ENCODE measurements at regions not wholly inside any gene's neighbourhood (a gene's known extent, or its start where the extent isn't known, plus 50 kb on each side); places are given as distances from the start of the nearest gene placed in this dataset.

DNA sequence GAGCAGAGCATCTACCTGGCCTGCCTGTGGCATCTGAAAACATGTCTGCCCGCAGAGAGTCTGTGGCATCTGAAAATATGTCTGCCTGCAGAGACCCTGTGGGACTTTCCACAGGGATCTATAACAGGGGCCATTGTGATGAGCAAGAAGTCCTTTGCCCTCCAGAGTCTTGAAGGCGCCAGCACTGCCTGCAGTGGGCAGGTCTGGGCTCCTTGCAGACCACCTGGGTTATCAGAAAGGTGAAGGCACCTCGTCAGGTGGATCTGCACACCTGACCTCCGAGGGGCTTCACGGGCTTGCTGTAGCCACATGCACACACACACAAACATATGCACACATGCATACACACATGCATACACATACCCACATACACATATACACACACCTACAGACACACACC is 189.5 kb upstream of the HDAC4 start:
- H2AFZ ChIP-seq (ENCODE audit: low read length) = no peak overlapping the region
- no peaks in the 10 kb centered on the region for H4K20me1 ChIP-seq (ENCODE audit: control insufficient read depth, extremely low read depth, insufficient read depth, low read length)
- no peak overlapping the region for H3K9ac ChIP-seq (ENCODE audit: insufficient read depth, low read length)
- TF ChIP-seq, protein P1, sequence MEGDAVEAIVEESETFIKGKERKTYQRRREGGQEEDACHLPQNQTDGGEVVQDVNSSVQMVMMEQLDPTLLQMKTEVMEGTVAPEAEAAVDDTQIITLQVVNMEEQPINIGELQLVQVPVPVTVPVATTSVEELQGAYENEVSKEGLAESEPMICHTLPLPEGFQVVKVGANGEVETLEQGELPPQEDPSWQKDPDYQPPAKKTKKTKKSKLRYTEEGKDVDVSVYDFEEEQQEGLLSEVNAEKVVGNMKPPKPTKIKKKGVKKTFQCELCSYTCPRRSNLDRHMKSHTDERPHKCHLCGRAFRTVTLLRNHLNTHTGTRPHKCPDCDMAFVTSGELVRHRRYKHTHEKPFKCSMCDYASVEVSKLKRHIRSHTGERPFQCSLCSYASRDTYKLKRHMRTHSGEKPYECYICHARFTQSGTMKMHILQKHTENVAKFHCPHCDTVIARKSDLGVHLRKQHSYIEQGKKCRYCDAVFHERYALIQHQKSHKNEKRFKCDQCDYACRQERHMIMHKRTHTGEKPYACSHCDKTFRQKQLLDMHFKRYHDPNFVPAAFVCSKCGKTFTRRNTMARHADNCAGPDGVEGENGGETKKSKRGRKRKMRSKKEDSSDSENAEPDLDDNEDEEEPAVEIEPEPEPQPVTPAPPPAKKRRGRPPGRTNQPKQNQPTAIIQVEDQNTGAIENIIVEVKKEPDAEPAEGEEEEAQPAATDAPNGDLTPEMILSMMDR (conservative IDR thresholded peaks at IDR 0.05 in 1 of 2, IDR thresholded peaks at IDR 0.05 in 1 of 2; ENCODE audit: low read depth in 1 of 2, low read length in 2 of 2) = no peak
- TF ChIP-seq EZH2 (IDR thresholded peaks at IDR 0.05; ENCODE audit: low read length, missing control alignments) = no peak
- H3K79me2 ChIP-seq (ENCODE audit: control insufficient read depth, insufficient read depth, low read length) = no peaks in the 10 kb centered on the region
- H3K9me3 ChIP-seq (ENCODE audit: control insufficient read depth, insufficient read depth, low read depth, low read length) = peaks cover 2% of the 10 kb centered on the region
- H3K4me2 ChIP-seq (ENCODE audit: extremely low read depth, insufficient read depth, low read length) = no peak overlapping the region
- no peaks in the 10 kb centered on the region for H3K27me3 ChIP-seq (ENCODE audit: control insufficient read depth, insufficient read depth, low read length)
- DNase-seq (ENCODE audit: low read depth in 2 of 2) = no peak
- no peaks in the 10 kb centered on the region for H3K36me3 ChIP-seq (ENCODE audit: control insufficient read depth, insufficient read depth, low read length)
- H3K27ac ChIP-seq (ENCODE audit: insufficient read depth, low read length) = no peak overlapping the region
- no peak overlapping the region for H3K4me3 ChIP-seq (replicated peaks in 1 of 4; ENCODE audit: control extremely low read depth in 1 of 4, insufficient read depth in 1 of 4, low read depth in 3 of 4, low read length in 4 of 4)
- no peaks in the 10 kb centered on the region for H3K4me1 ChIP-seq (ENCODE audit: control insufficient read depth, extremely low read depth, insufficient read depth, low read length)

DNA sequence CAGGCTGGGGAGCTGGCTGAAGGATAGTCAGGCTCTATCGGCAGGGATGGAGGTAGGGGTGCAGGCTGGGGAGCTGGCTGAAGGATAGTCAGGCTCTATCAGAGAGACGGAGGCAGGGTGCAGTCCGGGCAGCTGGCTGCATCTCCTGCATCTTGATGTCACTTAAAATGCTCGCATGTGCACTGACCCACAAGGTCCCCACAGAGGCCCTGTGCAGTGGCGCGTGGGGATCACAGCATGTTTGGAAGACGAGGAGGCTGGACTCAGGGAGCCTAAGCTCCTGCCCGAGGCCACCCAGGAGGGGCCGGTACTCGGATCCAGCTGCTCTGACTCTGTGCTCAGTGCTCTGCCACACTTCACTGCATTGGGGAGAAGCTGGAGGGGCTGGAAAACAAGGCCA is 189.0 kb upstream of the HDAC4 start:
- DNase-seq (ENCODE audit: low read depth in 2 of 2) = no peak
- H3K36me3 ChIP-seq (ENCODE audit: control insufficient read depth, insufficient read depth, low read length) = no peaks in the 10 kb centered on the region
- no peaks in the 10 kb centered on the region for H3K79me2 ChIP-seq (ENCODE audit: control insufficient read depth, insufficient read depth, low read length)
- H3K9ac ChIP-seq (ENCODE audit: insufficient read depth, low read length) = no peak overlapping the region
- peaks cover 2% of the 10 kb centered on the region for H3K9me3 ChIP-seq (ENCODE audit: control insufficient read depth, insufficient read depth, low read depth, low read length)
- no peaks in the 10 kb centered on the region for H4K20me1 ChIP-seq (ENCODE audit: control insufficient read depth, extremely low read depth, insufficient read depth, low read length)
- H3K4me2 ChIP-seq (ENCODE audit: extremely low read depth, insufficient read depth, low read length) = no peak overlapping the region
- no peaks in the 10 kb centered on the region for H3K27me3 ChIP-seq (ENCODE audit: control insufficient read depth, insufficient read depth, low read length)
- no peak for TF ChIP-seq EZH2 (IDR thresholded peaks at IDR 0.05; ENCODE audit: low read length, missing control alignments)
- TF ChIP-seq, protein P1 (conservative IDR thresholded peaks at IDR 0.05 in 1 of 2, IDR thresholded peaks at IDR 0.05 in 1 of 2; ENCODE audit: low read depth in 1 of 2, low read length in 2 of 2) = no peak
- H3K27ac ChIP-seq (ENCODE audit: insufficient read depth, low read length) = no peak overlapping the region
- H2AFZ ChIP-seq (ENCODE audit: low read length) = no peak overlapping the region
- H3K4me1 ChIP-seq (ENCODE audit: control insufficient read depth, extremely low read depth, insufficient read depth, low read length) = no peaks in the 10 kb centered on the region
- no peak overlapping the region for H3K4me3 ChIP-seq (replicated peaks in 1 of 4; ENCODE audit: control extremely low read depth in 1 of 4, insufficient read depth in 1 of 4, low read depth in 3 of 4, low read length in 4 of 4)

DNA sequence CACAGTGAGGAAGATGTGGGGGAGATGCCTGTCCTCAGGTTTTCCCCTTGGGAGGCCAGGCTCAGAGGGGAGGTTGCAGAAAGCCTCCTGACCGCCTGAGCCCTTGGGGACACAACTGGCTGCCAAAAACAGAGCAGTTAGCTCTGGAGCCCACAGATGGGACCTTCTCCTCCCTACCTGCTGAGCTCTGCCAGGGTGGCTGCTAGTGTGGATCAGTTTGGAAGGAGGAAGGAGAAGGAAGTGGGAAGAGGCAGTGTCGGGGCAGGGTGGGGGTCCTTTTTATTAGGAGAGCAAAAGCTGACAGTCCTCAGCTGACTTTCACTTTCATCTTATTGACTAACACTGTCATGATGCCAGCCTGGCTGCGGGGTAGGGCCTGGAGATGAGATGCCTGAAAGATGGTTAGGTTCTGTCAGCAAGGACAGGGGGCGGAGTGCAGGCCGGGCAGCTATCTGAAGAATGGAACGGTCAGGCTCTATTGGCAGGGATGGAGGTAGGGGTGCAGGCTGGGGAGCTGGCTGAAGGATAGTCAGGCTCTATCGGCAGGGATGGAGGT is 188.5 kb upstream of the HDAC4 start:
- no peaks in the 10 kb centered on the region for H3K4me1 ChIP-seq (ENCODE audit: control insufficient read depth, extremely low read depth, insufficient read depth, low read length)
- H3K36me3 ChIP-seq (ENCODE audit: control insufficient read depth, insufficient read depth, low read length) = no peaks in the 10 kb centered on the region
- peaks cover 2% of the 10 kb centered on the region for H3K9me3 ChIP-seq (ENCODE audit: control insufficient read depth, insufficient read depth, low read depth, low read length)
- TF ChIP-seq, protein P1 (conservative IDR thresholded peaks at IDR 0.05 in 1 of 2, IDR thresholded peaks at IDR 0.05 in 1 of 2; ENCODE audit: low read depth in 1 of 2, low read length in 2 of 2) = no peak
- TF ChIP-seq EZH2 (IDR thresholded peaks at IDR 0.05; ENCODE audit: low read length, missing control alignments) = no peak
- no peaks in the 10 kb centered on the region for H3K79me2 ChIP-seq (ENCODE audit: control insufficient read depth, insufficient read depth, low read length)
- H3K4me2 ChIP-seq (ENCODE audit: extremely low read depth, insufficient read depth, low read length) = no peak overlapping the region
- no peak for DNase-seq (ENCODE audit: low read depth in 2 of 2)
- H4K20me1 ChIP-seq (ENCODE audit: control insufficient read depth, extremely low read depth, insufficient read depth, low read length) = no peaks in the 10 kb centered on the region
- H2AFZ ChIP-seq (ENCODE audit: low read length) = no peak overlapping the region
- no peaks in the 10 kb centered on the region for H3K27me3 ChIP-seq (ENCODE audit: control insufficient read depth, insufficient read depth, low read length)
- no peak overlapping the region for H3K9ac ChIP-seq (ENCODE audit: insufficient read depth, low read length)
- H3K4me3 ChIP-seq (replicated peaks in 1 of 4; ENCODE audit: control extremely low read depth in 1 of 4, insufficient read depth in 1 of 4, low read depth in 3 of 4, low read length in 4 of 4) = no peak overlapping the region
- H3K27ac ChIP-seq (ENCODE audit: insufficient read depth, low read length) = no peak overlapping the region
